K562 (cell line): ENCODE measurements at regions not wholly inside any gene's neighbourhood (a gene's known extent, or its start where the extent isn't known, plus 50 kb on each side); places are given as distances from the start of the nearest gene placed in this dataset.

Experiments used
- ATAC-seq: fragments of 200-7000 bp; cut with Tn5 transposase; 3 replicates; pipeline ENCODE4 v1.9.1; 2020; ENCODE audit warnings: moderate library complexity
- BruUV-seq: library from RNA; stranded (reverse); fragments of 400-500 nt; replicated peaks from 2 replicates; lab custom pipeline; 2021; lab: Mats Ljungman, UMichigan
- CTCF ChIA-PET: fragments of 300-600 bp; formaldehyde crosslinking; extraction: SDS; loops from one replicate; lab custom pipeline; 2021; ENCODE audit warnings: low intra/inter-chr PET ratio; lab: Yijun Ruan, JAX
- POLR2A ChIA-PET: fragments of 300-600, 350-650 bp; sonication (Branson Sonifier 250); formaldehyde crosslinking; extraction: SDS; loops from one replicate; lab custom pipeline; 2021; ENCODE audit warnings: antibody characterized with exemption, inconsistent platforms; lab: Yijun Ruan, JAX
- DNase-seq, 4 experiments: peaks; one replicate each; pipeline versions ENCODE4 v3.0.0 to v3.0.0-alpha.2; 2011 to 2018; ENCODE audit warnings: low spot score in 3 of 4, mixed read lengths in 3 of 4; ENCODE audit errors: extremely low read depth in 1 of 4
- FAIRE-seq: peaks from 2 replicates; lab custom pipeline; 2011; peaks lifted over from hg19 to GRCh38; lab: Jason Lieb, UNC
- H2AFZ ChIP-seq: 2 replicates; pipeline ENCODE4 v1.6.0; 2011; ENCODE audit warnings: low read depth, low read length, control low read depth, inconsistent platforms
- H3K27ac ChIP-seq: fragments of 200-600 bp; 3 replicates; pipeline ENCODE4 v1.8.0; 2011; ENCODE audit warnings: low read depth, mild to moderate bottlenecking, control low read depth, inconsistent platforms, low read length, moderate library complexity, mixed read lengths; ENCODE audit errors: extremely low read depth
- H3K27me3 ChIP-seq, 2 experiments: fragments of 300-600 bp in 1 of 2; 2 replicates in 1 of 2; 3 replicates in 1 of 2; pipeline versions ENCODE4 v1.6.0 to v1.8.0; 2011; ENCODE audit warnings: inconsistent platforms in 2 of 2, low read length in 2 of 2, mild to moderate bottlenecking in 1 of 2, mixed read lengths in 1 of 2, moderate library complexity in 1 of 2; ENCODE audit not compliant: control insufficient read depth in 2 of 2, insufficient read depth in 2 of 2
- H3K36me3 ChIP-seq: fragments of 300-600 bp; 3 replicates; pipeline ENCODE4 v1.8.0; 2011; ENCODE audit warnings: mild to moderate bottlenecking, low read length, inconsistent platforms; ENCODE audit not compliant: control insufficient read depth, insufficient read depth
- H3K4me1 ChIP-seq, 2 experiments: fragments of 200-600 bp in 1 of 2; replicated peaks in 1 of 2; 2 replicates in 1 of 2; 3 replicates in 1 of 2; pipeline versions ENCODE4 v1.5.1 to v1.8.0; 2011; ENCODE audit warnings: inconsistent platforms in 2 of 2, low read length in 2 of 2, mild to moderate bottlenecking in 1 of 2, mixed read lengths in 1 of 2, moderate library complexity in 1 of 2; ENCODE audit not compliant: control insufficient read depth in 2 of 2, insufficient read depth in 2 of 2
- H3K4me2 ChIP-seq: 2 replicates; pipeline ENCODE4 v1.6.1; 2011; ENCODE audit warnings: low read length, control low read depth, inconsistent platforms, mixed read lengths; ENCODE audit not compliant: insufficient read depth
- H3K4me3 ChIP-seq: fragments of 200-600 bp; sonication (generic), shearing (Covaris generic); 2 replicates; pipeline ENCODE4 v1.5.1; 2016; ENCODE audit warnings: control low read depth, inconsistent platforms
- H3K79me2 ChIP-seq: fragments of 200-600 bp; 3 replicates; pipeline ENCODE4 v1.8.0; 2011; ENCODE audit warnings: low read length, inconsistent platforms; ENCODE audit not compliant: control insufficient read depth, insufficient read depth
- H3K9ac ChIP-seq, 2 experiments: 2 replicates each; pipeline versions ENCODE4 v1.6.0 to v1.6.1; 2011; ENCODE audit warnings: low read depth in 2 of 2, low read length in 2 of 2, control low read depth in 1 of 2, inconsistent platforms in 1 of 2, mild to moderate bottlenecking in 1 of 2, mixed read lengths in 1 of 2; ENCODE audit not compliant: insufficient read depth in 1 of 2
- H3K9me1 ChIP-seq: one replicate; pipeline ENCODE4 v1.6.0; 2011; ENCODE audit warnings: inconsistent platforms, mild to moderate bottlenecking, low read length, moderate library complexity; ENCODE audit not compliant: control insufficient read depth, insufficient read depth
- H3K9me3 ChIP-seq: replicated peaks from 2 replicates; pipeline ENCODE4 v1.5.1; 2011; ENCODE audit warnings: low read depth, low read length, inconsistent platforms; ENCODE audit not compliant: control insufficient read depth, insufficient read depth
- H4K20me1 ChIP-seq: replicated peaks from 2 replicates; pipeline ENCODE4 v1.6.1; 2011; ENCODE audit warnings: low read length, inconsistent platforms, mixed read lengths; ENCODE audit not compliant: control insufficient read depth, insufficient read depth
- CEBPG ChIP-seq, 3 experiments: fragments of 200-800 bp in 1 of 3; sonication (Bioruptor generic) in 1 of 3; sonication (generic) in 1 of 3; formaldehyde crosslinking in 1 of 3; IDR thresholded peaks in 2 of 3; conservative IDR thresholded peaks in 1 of 3; 2 replicates each; pipeline versions ENCODE4 v1.6.1 to v1.8.0; 2016 to 2022; ENCODE audit warnings: missing compliant biosample characterization in 2 of 3, missing genetic modification characterization in 2 of 3, mild to moderate bottlenecking in 1 of 3, missing genetic modification reagents in 1 of 3
- ETV1 ChIP-seq: fragments of 450-650 bp; conservative IDR thresholded peaks from 2 replicates; pipeline ENCODE4 v1.6.1; 2016; ENCODE audit warnings: missing genetic modification characterization, control low read depth, low read depth, missing compliant biosample characterization
- ZNF175 ChIP-seq: fragments of 200-800 bp; sonication (Bioruptor generic); IDR thresholded peaks from 2 replicates; pipeline ENCODE4 v1.6.1; 2016; ENCODE audit warnings: low read depth, mild to moderate bottlenecking, missing genetic modification characterization, missing compliant biosample characterization
- ZNF253 ChIP-seq: fragments of 250-450 bp; sonication (Bioruptor Pico); conservative IDR thresholded peaks from 2 replicates; pipeline ENCODE4 v1.6.1; 2021; ENCODE audit warnings: mild to moderate bottlenecking
- WGBS: fragments of 100-300 bp; shearing (Covaris generic); methylation state at CpG from one replicate; pipeline ENCODE4 v1.1.6; 2016; ENCODE audit warnings: low coverage, mixed read lengths; ENCODE audit not compliant: insufficient coverage; ENCODE audit errors: missing lambda C conversion rate; 5-methylcytosine and 5-hydroxymethylcytosine counted together
- in situ Hi-C: fragments of 300-500 bp; cut with MboI; formaldehyde crosslinking; loops from 4 replicates; pipeline ENCODE4 v1.15.0; 2018; ENCODE audit warnings: inconsistent platforms, mixed read lengths
- intact Hi-C: fragments of 100-400 bp; cut with micrococcal nuclease; formaldehyde crosslinking; loops from 2 replicates; pipeline ENCODE4 v1.14.2; 2022
- TF ChIP-seq, protein P1 (sequence below), 2 experiments: IDR thresholded peaks in 1 of 2; conservative IDR thresholded peaks in 1 of 2; 2 replicates each; pipeline ENCODE4 v1.6.1; 2016; ENCODE audit warnings: low read depth in 2 of 2, mild to moderate bottlenecking in 1 of 2, missing compliant biosample characterization in 1 of 2, missing genetic modification characterization in 1 of 2, moderate library complexity in 1 of 2

DNA sequence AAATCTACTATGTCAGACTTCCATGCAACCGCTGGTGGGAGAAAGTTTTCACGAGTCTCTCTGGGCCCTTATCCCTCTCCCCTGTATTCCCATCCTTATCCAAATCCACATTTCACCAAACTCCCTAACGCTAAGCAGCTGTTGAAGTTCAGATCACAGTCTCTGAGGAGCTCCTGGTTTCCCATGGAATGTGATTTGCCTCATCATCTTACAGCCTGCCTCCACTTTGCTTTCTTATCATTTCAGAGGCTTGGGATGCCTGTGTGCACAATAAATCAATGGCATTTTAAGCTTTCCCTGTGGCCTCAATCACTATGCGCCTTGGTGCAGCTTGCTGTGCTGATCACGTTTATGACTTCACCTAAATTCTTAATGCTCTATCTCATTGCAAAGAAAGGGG lies 352.4 kb upstream of the FAT3 start:
- in situ Hi-C loops: no loop called here
- Histone ChIP-seq H3K9me1 (no peaks in the 10 kb centered on the region), H3K9me3 (no peaks in the 10 kb centered on the region), H3K4me1 (no peaks in the 10 kb centered on the region; a peak in 1 of 5 replicates), H3K36me3 (no peaks in the 10 kb centered on the region), H3K27me3 (no peaks in the 10 kb centered on the region), H3K4me2 (no peak overlapping the region), H3K9ac (no peak overlapping the region), H3K4me3 (no peak overlapping the region), H2AFZ (0 out of 2 replicates have a peak overlapping the region, but pooled peaks have one; percentile 32), H3K79me2 (no peaks in the 10 kb centered on the region), H3K27ac (no peak overlapping the region), H4K20me1 (no peaks in the 10 kb centered on the region)
- intact Hi-C loops: no loop called here
- ChIA-PET POLR2A (no interaction called here), CTCF (no interaction called here)
- no peak for TF ChIP-seq ZNF253 (CRISPR knock-in tag)
- TF ChIP-seq, protein P1, sequence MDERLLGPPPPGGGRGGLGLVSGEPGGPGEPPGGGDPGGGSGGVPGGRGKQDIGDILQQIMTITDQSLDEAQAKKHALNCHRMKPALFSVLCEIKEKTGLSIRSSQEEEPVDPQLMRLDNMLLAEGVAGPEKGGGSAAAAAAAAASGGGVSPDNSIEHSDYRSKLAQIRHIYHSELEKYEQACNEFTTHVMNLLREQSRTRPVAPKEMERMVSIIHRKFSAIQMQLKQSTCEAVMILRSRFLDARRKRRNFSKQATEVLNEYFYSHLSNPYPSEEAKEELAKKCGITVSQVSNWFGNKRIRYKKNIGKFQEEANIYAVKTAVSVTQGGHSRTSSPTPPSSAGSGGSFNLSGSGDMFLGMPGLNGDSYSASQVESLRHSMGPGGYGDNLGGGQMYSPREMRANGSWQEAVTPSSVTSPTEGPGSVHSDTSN (CRISPR knock-in tag; IDR thresholded peaks at IDR 0.05; ENCODE audit: low read depth): no peak
- TF ChIP-seq, protein P1 (tag; conservative IDR thresholded peaks at IDR 0.05; ENCODE audit: low read depth): 0 out of 2 replicates have a peak, but pooled peaks have one; percentile 34
- ATAC-seq: no peak
- WGBS: 14% methylated on average over 5 of the region's 5 CpGs
- DNase-seq: no peak
- BruUV-seq: no TSS peak
- no peak for FAIRE-seq

DNA sequence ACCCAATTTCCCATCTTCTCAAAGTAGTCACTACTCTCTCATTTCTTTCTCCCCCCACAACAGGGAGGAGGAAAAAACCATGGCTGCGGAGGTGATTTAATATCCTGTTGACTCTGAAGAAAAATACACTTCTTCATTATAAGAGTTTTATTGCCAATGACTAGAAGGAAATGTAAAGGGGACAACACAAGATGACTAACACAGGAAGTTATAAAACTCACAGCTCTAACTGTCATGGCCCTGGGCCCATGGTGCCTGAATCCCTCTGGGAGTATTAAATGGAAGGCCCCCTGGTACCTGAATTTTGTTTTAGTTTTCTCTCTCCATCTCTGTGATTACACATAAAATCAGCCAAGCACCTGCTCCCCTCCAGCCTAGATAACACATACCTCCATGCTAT lies 352.8 kb upstream of the FAT3 start:
- intact Hi-C loops: no loop called here
- ATAC-seq: no peak
- Histone ChIP-seq H3K9me1 (no peaks in the 10 kb centered on the region), H4K20me1 (no peaks in the 10 kb centered on the region), H3K27me3 (no peaks in the 10 kb centered on the region), H3K4me1 (no peaks in the 10 kb centered on the region; a peak in 1 of 5 replicates), H3K36me3 (no peaks in the 10 kb centered on the region), H3K9me3 (no peaks in the 10 kb centered on the region), H3K9ac (no peak overlapping the region), H3K4me3 (no peak overlapping the region), H3K4me2 (no peak overlapping the region), H3K79me2 (no peaks in the 10 kb centered on the region), H3K27ac (no peak overlapping the region), H2AFZ (no peak overlapping the region)
- in situ Hi-C loops: no loop called here
- no TSS peak for BruUV-seq
- ChIA-PET POLR2A (no interaction called here), CTCF (no interaction called here)
- TF ChIP-seq ZNF175 (CRISPR knock-in tag): peak; percentile 63; the same call in 1 of the 2 replicates
- TF ChIP-seq ETV1: peak; percentile 51
- no peak for TF ChIP-seq CEBPG (CRISPR knock-in tag; IDR thresholded peaks at IDR 0.05)
- TF ChIP-seq CEBPG (tag; conservative IDR thresholded peaks at IDR 0.05 in 1 of 2, IDR thresholded peaks at IDR 0.05 in 1 of 2): no peak
- no peak for DNase-seq
- no peak for FAIRE-seq
- 8% methylated on average over 1 of the region's 1 CpG for whole genome bisulfite sequencing
